ENCODE measurements at regions not wholly inside any gene's neighbourhood (a gene's known extent, or its start where the extent isn't known, plus 50 kb on each side); places are given as distances from the start of the nearest gene placed in this dataset.

GRCh38 chr1:96651517-96651916 lies 70.1 kb upstream of the PTBP2 start:
- TF ChIP-seq CTCF (optimal IDR thresholded peaks at IDR 0.05 in 1 of 3, IDR thresholded peaks at IDR 0.05 in 1 of 3, conservative IDR thresholded peaks at IDR 0.05 in 1 of 3; ENCODE audit: extremely low read depth in 1 of 3, insufficient read depth in 2 of 3, low read length in 3 of 3) = no peak
- TF ChIP-seq EZH2 (IDR thresholded peaks at IDR 0.05; ENCODE audit: low read length) = no peak
- no peaks in the 10 kb centered on the region for H3K79me2 ChIP-seq (ENCODE audit: control insufficient read depth, insufficient read depth, low read length)
- DNase-seq (ENCODE audit: low read depth, low spot score) (no peak), FAIRE-seq (no peak)
- no peak overlapping the region for H2AFZ ChIP-seq (ENCODE audit: control insufficient read depth, low read length)
- H3K27ac ChIP-seq (ENCODE audit: control insufficient read depth, insufficient read depth, low read length) = no peak overlapping the region
- H3K4me2 ChIP-seq (ENCODE audit: control insufficient read depth, extremely low read depth, insufficient read depth, low read depth, low read length) = no peak overlapping the region
- H3K36me3 ChIP-seq (ENCODE audit: control insufficient read depth in 2 of 2, extremely low read depth in 1 of 2, insufficient read depth in 2 of 2, low read length in 2 of 2) = no peaks in the 10 kb centered on the region
- no peak overlapping the region for H3K4me3 ChIP-seq (ENCODE audit: control insufficient read depth in 2 of 3, extremely low read depth in 1 of 3, insufficient read depth in 2 of 3, low read depth in 1 of 3, low read length in 3 of 3)
- H3K4me1 ChIP-seq (ENCODE audit: control insufficient read depth, extremely low read depth, insufficient read depth, low read length) = no peaks in the 10 kb centered on the region
- dilution Hi-C loops (cut with MboI; ENCODE audit: extremely low pct_ligation_motif_present, low sequenced_read_pairs) = no loop called here
- H4K20me1 ChIP-seq (ENCODE audit: control insufficient read depth, extremely low read depth, insufficient read depth, low read length) = no peaks in the 10 kb centered on the region
- H3K27me3 ChIP-seq (ENCODE audit: control insufficient read depth, extremely low read depth, insufficient read depth, low read length) = no peaks in the 10 kb centered on the region
- H3K9me1 ChIP-seq (ENCODE audit: control insufficient read depth, extremely low read depth, insufficient read depth, low read length) = no peaks in the 10 kb centered on the region
- H3K9ac ChIP-seq (ENCODE audit: control insufficient read depth, extremely low read depth, insufficient read depth, low read length) = no peak overlapping the region
- no peaks in the 10 kb centered on the region for H3K9me3 ChIP-seq (ENCODE audit: control insufficient read depth, low read depth, low read length)

GRCh38 chr1:96660051-96660450 lies 61.5 kb upstream of the PTBP2 start:
- Histone ChIP-seq H3K4me1 (ENCODE audit: control insufficient read depth, extremely low read depth, insufficient read depth, low read length) (no peaks in the 10 kb centered on the region), H3K27ac (ENCODE audit: control insufficient read depth, insufficient read depth, low read length) (no peak overlapping the region), H3K4me2 (ENCODE audit: control insufficient read depth, extremely low read depth, insufficient read depth, low read depth, low read length) (no peak overlapping the region), H4K20me1 (ENCODE audit: control insufficient read depth, extremely low read depth, insufficient read depth, low read length) (no peaks in the 10 kb centered on the region), H3K4me3 (ENCODE audit: control insufficient read depth in 2 of 3, extremely low read depth in 1 of 3, insufficient read depth in 2 of 3, low read depth in 1 of 3, low read length in 3 of 3) (no peak overlapping the region), H3K27me3 (ENCODE audit: control insufficient read depth, extremely low read depth, insufficient read depth, low read length) (no peaks in the 10 kb centered on the region), H3K9me3 (ENCODE audit: control insufficient read depth, low read depth, low read length) (no peaks in the 10 kb centered on the region), H3K9me1 (ENCODE audit: control insufficient read depth, extremely low read depth, insufficient read depth, low read length) (no peaks in the 10 kb centered on the region), H3K36me3 (ENCODE audit: control insufficient read depth in 2 of 2, extremely low read depth in 1 of 2, insufficient read depth in 2 of 2, low read length in 2 of 2) (no peaks in the 10 kb centered on the region), H2AFZ (ENCODE audit: control insufficient read depth, low read length) (no peak overlapping the region), H3K9ac (ENCODE audit: control insufficient read depth, extremely low read depth, insufficient read depth, low read length) (no peak overlapping the region), H3K79me2 (ENCODE audit: control insufficient read depth, insufficient read depth, low read length) (no peaks in the 10 kb centered on the region)
- FAIRE-seq (no peak), DNase-seq (ENCODE audit: low read depth, low spot score) (no peak)
- TF ChIP-seq EZH2 (IDR thresholded peaks at IDR 0.05; ENCODE audit: low read length) (no peak), CTCF (optimal IDR thresholded peaks at IDR 0.05 in 1 of 3, IDR thresholded peaks at IDR 0.05 in 1 of 3, conservative IDR thresholded peaks at IDR 0.05 in 1 of 3; ENCODE audit: extremely low read depth in 1 of 3, insufficient read depth in 2 of 3, low read length in 3 of 3) (no peak)
- dilution Hi-C loops (cut with MboI; ENCODE audit: extremely low pct_ligation_motif_present, low sequenced_read_pairs) = no loop called here

Measured in keratinocyte (primary cell).